ENCODE measurements at regions not wholly inside any gene's neighbourhood (a gene's known extent, or its start where the extent isn't known, plus 50 kb on each side); places are given as distances from the start of the nearest gene placed in this dataset.

GRCh38 chr9:18421391-18421790 lies 52.6 kb upstream of the ADAMTSL1 start:
- TF ChIP-seq, protein P1, sequence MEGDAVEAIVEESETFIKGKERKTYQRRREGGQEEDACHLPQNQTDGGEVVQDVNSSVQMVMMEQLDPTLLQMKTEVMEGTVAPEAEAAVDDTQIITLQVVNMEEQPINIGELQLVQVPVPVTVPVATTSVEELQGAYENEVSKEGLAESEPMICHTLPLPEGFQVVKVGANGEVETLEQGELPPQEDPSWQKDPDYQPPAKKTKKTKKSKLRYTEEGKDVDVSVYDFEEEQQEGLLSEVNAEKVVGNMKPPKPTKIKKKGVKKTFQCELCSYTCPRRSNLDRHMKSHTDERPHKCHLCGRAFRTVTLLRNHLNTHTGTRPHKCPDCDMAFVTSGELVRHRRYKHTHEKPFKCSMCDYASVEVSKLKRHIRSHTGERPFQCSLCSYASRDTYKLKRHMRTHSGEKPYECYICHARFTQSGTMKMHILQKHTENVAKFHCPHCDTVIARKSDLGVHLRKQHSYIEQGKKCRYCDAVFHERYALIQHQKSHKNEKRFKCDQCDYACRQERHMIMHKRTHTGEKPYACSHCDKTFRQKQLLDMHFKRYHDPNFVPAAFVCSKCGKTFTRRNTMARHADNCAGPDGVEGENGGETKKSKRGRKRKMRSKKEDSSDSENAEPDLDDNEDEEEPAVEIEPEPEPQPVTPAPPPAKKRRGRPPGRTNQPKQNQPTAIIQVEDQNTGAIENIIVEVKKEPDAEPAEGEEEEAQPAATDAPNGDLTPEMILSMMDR (IDR thresholded peaks at IDR 0.05; ENCODE audit: insufficient read depth, low read depth, low read length), result no peak
- TF ChIP-seq EZH2 (IDR thresholded peaks at IDR 0.05; ENCODE audit: insufficient read depth, low read length), result no peak

Data from astrocyte (in vitro differentiated cells and primary cell).